HEK293T (cell line): ENCODE measurements at regions not wholly inside any gene's neighbourhood (a gene's known extent, or its start where the extent isn't known, plus 50 kb on each side); places are given as distances from the start of the nearest gene placed in this dataset.

Experiments used
- BHLHE40 ChIP-seq: fragments of 450-650 bp; IDR thresholded peaks from 2 replicates; pipeline ENCODE4 v1.6.1; 2016; ENCODE audit warnings: mild to moderate bottlenecking, moderate library complexity, borderline replicate concordance
- HDGF ChIP-seq: fragments of 450-650 bp; IDR thresholded peaks from 2 replicates; pipeline ENCODE4 v1.6.1; 2017; ENCODE audit warnings: antibody characterized with exemption, borderline replicate concordance
- L3MBTL2 ChIP-seq: fragments of 450-650 bp; conservative IDR thresholded peaks from 2 replicates; pipeline ENCODE4 v1.6.1; 2016; ENCODE audit warnings: mild to moderate bottlenecking
- SP1 ChIP-seq: fragments of 450-650 bp; IDR thresholded peaks from 2 replicates; pipeline ENCODE4 v1.6.1; 2017
- SUZ12 ChIP-seq: fragments of 450-650 bp; IDR thresholded peaks from 2 replicates; pipeline ENCODE4 v1.6.1; 2016; ENCODE audit warnings: mild to moderate bottlenecking
- TARDBP ChIP-seq: fragments of 450-650 bp; IDR thresholded peaks from 2 replicates; pipeline ENCODE4 v1.6.1; 2016

GRCh38 chr9:90245661-90246060 is 397.0 kb downstream of the DIRAS2 start:
- TF ChIP-seq SP1 (no peak), L3MBTL2 (no peak), HDGF (no peak), SUZ12 (no peak), TARDBP (no peak), BHLHE40 (no peak)
